HS-5 (cell line): ENCODE measurements at regions not wholly inside any gene's neighbourhood (a gene's known extent, or its start where the extent isn't known, plus 50 kb on each side); places are given as distances from the start of the nearest gene placed in this dataset.
A peak's percentile ranks its signal among the peaks of the same experiment; 100 is the strongest.

Experiments
- DNase-seq: peaks from one replicate; pipeline ENCODE4 v3.0.0-alpha.2; 2012; ENCODE audit warnings: low read depth

- DNase-seq: no peak
These were observed 350.8 kb downstream of the CDH2 start for GRCh38 chr18:27826101-27826500.

GRCh38 chr18:27825689-27826088 is 351.2 kb downstream of the CDH2 start:
- DNase-seq: no peak

- DNase-seq: no peak
These were observed 351.9 kb downstream of the CDH2 start for GRCh38 chr18:27824841-27825681.

- DNase-seq: no peak
These were observed 352.7 kb downstream of the CDH2 start for GRCh38 chr18:27824275-27824674.

- no peak for DNase-seq
These were observed 353.9 kb downstream of the CDH2 start for GRCh38 chr18:27823053-27823452.

- no peak for DNase-seq
These were observed 368.2 kb downstream of the CDH2 start for GRCh38 chr18:27808683-27809082.

GRCh38 chr18:27803957-27804356 is 373.0 kb downstream of the CDH2 start:
- DNase-seq: peak; percentile 14

GRCh38 chr18:27797484-27797883 is 379.4 kb downstream of the CDH2 start:
- DNase-seq: no peak

- no peak for DNase-seq
These were observed 382.6 kb downstream of the CDH2 start for GRCh38 chr18:27794181-27794926.

GRCh38 chr18:27793013-27793785 is 383.7 kb downstream of the CDH2 start:
- DNase-seq: no peak

- no peak for DNase-seq
These were observed 387.5 kb downstream of the CDH2 start for GRCh38 chr18:27789406-27789805.

- DNase-seq: no peak
These were observed 389.4 kb downstream of the CDH2 start for GRCh38 chr18:27787547-27787946.

GRCh38 chr18:27785815-27786471 is 391.0 kb downstream of the CDH2 start:
- no peak for DNase-seq

- peak; percentile 35 for DNase-seq
These were observed 396.7 kb downstream of the CDH2 start for GRCh38 chr18:27780061-27780745.

- DNase-seq: no peak
These were observed 398.0 kb downstream of the CDH2 start for GRCh38 chr18:27778925-27779324.

GRCh38 chr18:27778441-27778840 is 398.5 kb downstream of the CDH2 start:
- no peak for DNase-seq

GRCh38 chr18:27772081-27772480 is 404.8 kb downstream of the CDH2 start:
- no peak for DNase-seq

GRCh38 chr18:27771571-27771970 is 405.4 kb downstream of the CDH2 start:
- no peak for DNase-seq

GRCh38 chr18:27769152-27769551 is 407.8 kb downstream of the CDH2 start:
- DNase-seq: no peak

- DNase-seq: no peak
These were observed 413.0 kb downstream of the CDH2 start for GRCh38 chr18:27763936-27764335.

GRCh38 chr18:27763341-27763740 is 413.6 kb downstream of the CDH2 start:
- DNase-seq: no peak
